ENCODE measurements at regions not wholly inside any gene's neighbourhood (a gene's known extent, or its start where the extent isn't known, plus 50 kb on each side); places are given as distances from the start of the nearest gene placed in this dataset.
A peak's percentile ranks its signal among the peaks of the same experiment; 100 is the strongest.

DNA sequence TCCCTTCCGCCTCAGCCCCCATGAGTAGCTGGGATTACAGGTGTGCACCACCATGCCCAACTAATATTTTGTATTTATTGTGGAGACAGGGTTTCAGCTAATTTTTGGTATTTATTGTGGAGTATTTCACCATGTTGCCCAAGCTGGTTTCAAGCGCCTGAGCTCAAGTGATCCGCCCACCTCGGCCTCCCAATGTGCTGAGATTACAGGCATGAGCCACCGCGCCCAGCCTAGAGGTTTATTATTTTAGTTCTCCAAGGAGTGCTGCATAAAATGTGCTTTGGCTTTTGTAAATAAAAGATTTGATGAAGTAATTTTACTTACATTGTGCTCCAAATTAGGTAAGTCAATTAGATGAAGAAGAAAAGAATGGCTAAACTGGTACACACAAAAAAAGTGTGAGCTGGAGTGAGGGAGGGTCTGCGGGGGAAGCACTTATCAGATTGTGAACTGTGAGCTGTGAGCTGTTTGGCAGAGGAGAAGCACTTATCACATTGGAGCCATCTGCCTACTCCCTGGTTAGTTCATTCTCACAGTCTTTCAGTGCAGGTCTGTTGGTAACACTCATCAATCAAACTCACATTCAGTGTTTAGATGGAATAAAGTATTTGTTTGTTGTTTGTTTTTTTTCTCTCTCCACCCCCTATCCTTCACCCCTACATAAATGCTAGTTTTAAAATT lies 398.0 kb downstream of the EPHA7 start:
- no peak for DNase-seq (ENCODE audit: low spot score)
- Histone ChIP-seq H4K20me1 (ENCODE audit: insufficient read depth, poor library complexity, severe bottlenecking) (no peaks in the 10 kb centered on the region), H3K36me3 (replicated peaks; ENCODE audit: insufficient read depth, low read depth) (no peaks in the 10 kb centered on the region), H3K4me1 (ENCODE audit: insufficient read depth) (no peaks in the 10 kb centered on the region), H2AFZ (no peak overlapping the region), H3K27me3 (no peaks in the 10 kb centered on the region), H3K4me3 (no peak overlapping the region), H3K9me3 (ENCODE audit: low read depth) (no peaks in the 10 kb centered on the region), H3K4me2 (no peak overlapping the region), H3K27ac (no peak overlapping the region), H3K9me2 (replicated peaks; ENCODE audit: insufficient read depth) (no peaks in the 10 kb centered on the region), H3K79me2 (no peaks in the 10 kb centered on the region)
- WGBS (ENCODE audit: low lambda C conversion rate, missing lambda C conversion rate), result 62% methylated on average over 7 of the region's 7 CpGs
- TF ChIP-seq, protein P1, sequence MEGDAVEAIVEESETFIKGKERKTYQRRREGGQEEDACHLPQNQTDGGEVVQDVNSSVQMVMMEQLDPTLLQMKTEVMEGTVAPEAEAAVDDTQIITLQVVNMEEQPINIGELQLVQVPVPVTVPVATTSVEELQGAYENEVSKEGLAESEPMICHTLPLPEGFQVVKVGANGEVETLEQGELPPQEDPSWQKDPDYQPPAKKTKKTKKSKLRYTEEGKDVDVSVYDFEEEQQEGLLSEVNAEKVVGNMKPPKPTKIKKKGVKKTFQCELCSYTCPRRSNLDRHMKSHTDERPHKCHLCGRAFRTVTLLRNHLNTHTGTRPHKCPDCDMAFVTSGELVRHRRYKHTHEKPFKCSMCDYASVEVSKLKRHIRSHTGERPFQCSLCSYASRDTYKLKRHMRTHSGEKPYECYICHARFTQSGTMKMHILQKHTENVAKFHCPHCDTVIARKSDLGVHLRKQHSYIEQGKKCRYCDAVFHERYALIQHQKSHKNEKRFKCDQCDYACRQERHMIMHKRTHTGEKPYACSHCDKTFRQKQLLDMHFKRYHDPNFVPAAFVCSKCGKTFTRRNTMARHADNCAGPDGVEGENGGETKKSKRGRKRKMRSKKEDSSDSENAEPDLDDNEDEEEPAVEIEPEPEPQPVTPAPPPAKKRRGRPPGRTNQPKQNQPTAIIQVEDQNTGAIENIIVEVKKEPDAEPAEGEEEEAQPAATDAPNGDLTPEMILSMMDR (IDR thresholded peaks at IDR 0.05; ENCODE audit: poor library complexity), result no peak
- TF ChIP-seq EZH2phosphoT487 (IDR thresholded peaks at IDR 0.05; ENCODE audit: low read depth, severe bottlenecking, unreplicated experiment) (no peak), EZH2 (IDR thresholded peaks at IDR 0.05; ENCODE audit: borderline replicate concordance) (no peak)

DNA sequence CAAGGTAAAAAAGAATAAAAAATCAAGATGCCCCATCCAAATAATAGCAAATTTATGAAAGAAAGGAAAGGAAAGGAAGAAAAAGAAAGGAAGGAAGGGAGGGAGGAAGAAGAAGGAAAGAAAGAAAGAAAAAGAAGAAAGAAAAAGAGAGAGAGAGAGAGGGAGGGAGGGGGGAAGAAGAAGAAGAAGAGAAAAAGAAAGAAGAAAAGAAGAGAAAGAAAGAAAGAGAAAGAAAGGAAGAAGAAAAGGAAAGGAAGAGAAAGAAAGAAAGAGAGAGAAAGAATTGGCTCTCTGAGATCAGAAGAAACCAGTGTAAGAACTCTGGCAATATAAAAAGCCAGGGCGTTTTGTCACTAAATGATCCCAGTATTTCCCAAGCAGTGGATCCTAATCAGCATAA lies 401.7 kb downstream of the EPHA7 start:
- Histone ChIP-seq H4K20me1 (ENCODE audit: insufficient read depth, poor library complexity, severe bottlenecking) (no peaks in the 10 kb centered on the region), H2AFZ (no peak overlapping the region), H3K9me2 (replicated peaks; ENCODE audit: insufficient read depth) (no peaks in the 10 kb centered on the region), H3K79me2 (no peaks in the 10 kb centered on the region), H3K9me3 (ENCODE audit: low read depth) (no peaks in the 10 kb centered on the region), H3K4me1 (ENCODE audit: insufficient read depth) (no peaks in the 10 kb centered on the region), H3K4me2 (no peak overlapping the region), H3K36me3 (replicated peaks; ENCODE audit: insufficient read depth, low read depth) (no peaks in the 10 kb centered on the region), H3K4me3 (no peak overlapping the region), H3K27ac (no peak overlapping the region), H3K27me3 (no peaks in the 10 kb centered on the region)
- whole genome bisulfite sequencing (ENCODE audit: low lambda C conversion rate, missing lambda C conversion rate), result 82% methylated on average over 1 of the region's 1 CpG
- TF ChIP-seq EZH2 (IDR thresholded peaks at IDR 0.05; ENCODE audit: borderline replicate concordance), result no peak
- TF ChIP-seq EZH2phosphoT487 (IDR thresholded peaks at IDR 0.05; ENCODE audit: low read depth, severe bottlenecking, unreplicated experiment), result no peak
- TF ChIP-seq, protein P1 (IDR thresholded peaks at IDR 0.05; ENCODE audit: poor library complexity), result no peak
- DNase-seq (ENCODE audit: low spot score), result no peak

DNA sequence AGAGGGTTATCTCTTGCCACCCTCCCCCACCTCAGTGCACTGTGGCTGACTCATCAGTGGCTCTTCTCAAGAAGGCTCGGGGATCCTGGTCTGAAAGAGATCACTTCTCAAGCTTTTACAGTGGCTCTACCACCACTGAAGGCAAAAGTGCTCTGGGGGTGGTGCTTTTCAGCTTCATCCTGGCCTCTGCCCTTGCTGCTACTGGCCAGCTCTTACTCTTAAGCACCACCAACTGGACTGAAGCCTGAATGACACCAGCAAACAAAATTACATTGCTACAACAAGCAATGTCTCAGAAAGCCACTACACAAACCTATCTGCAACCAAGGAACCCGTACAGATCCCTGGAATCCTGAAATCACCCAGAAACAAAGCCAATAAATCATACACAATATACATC lies 402.1 kb downstream of the EPHA7 start:
- no peaks in the 10 kb centered on the region for H3K27me3 ChIP-seq
- no peak for TF ChIP-seq EZH2phosphoT487 (IDR thresholded peaks at IDR 0.05; ENCODE audit: low read depth, severe bottlenecking, unreplicated experiment)
- no peak for TF ChIP-seq EZH2 (IDR thresholded peaks at IDR 0.05; ENCODE audit: borderline replicate concordance)
- TF ChIP-seq, protein P1 (IDR thresholded peaks at IDR 0.05; ENCODE audit: poor library complexity), result peak; percentile 8
- no peaks in the 10 kb centered on the region for H3K9me2 ChIP-seq (replicated peaks; ENCODE audit: insufficient read depth)
- WGBS (ENCODE audit: low lambda C conversion rate, missing lambda C conversion rate), result 51% methylated on average over 2 of the region's 2 CpGs
- H3K4me1 ChIP-seq (ENCODE audit: insufficient read depth), result no peaks in the 10 kb centered on the region
- no peaks in the 10 kb centered on the region for H3K36me3 ChIP-seq (replicated peaks; ENCODE audit: insufficient read depth, low read depth)
- no peak overlapping the region for H2AFZ ChIP-seq
- H4K20me1 ChIP-seq (ENCODE audit: insufficient read depth, poor library complexity, severe bottlenecking), result no peaks in the 10 kb centered on the region
- no peak overlapping the region for H3K27ac ChIP-seq
- H3K4me3 ChIP-seq, result no peak overlapping the region
- H3K4me2 ChIP-seq, result no peak overlapping the region
- no peaks in the 10 kb centered on the region for H3K9me3 ChIP-seq (ENCODE audit: low read depth)
- H3K79me2 ChIP-seq, result no peaks in the 10 kb centered on the region
- peak; percentile 19 for DNase-seq (ENCODE audit: low spot score)

Data from hepatocyte (in vitro differentiated cells).